GM23338 (cell line): ENCODE measurements at regions not wholly inside any gene's neighbourhood (a gene's known extent, or its start where the extent isn't known, plus 50 kb on each side); places are given as distances from the start of the nearest gene placed in this dataset.

ENCODE experiments used
- CREB1 ChIP-seq: fragments of 250-450 bp; sonication (Bioruptor Pico); IDR thresholded peaks from 2 replicates; pipeline ENCODE4 v1.5.0; 2020; ENCODE audit warnings: low read depth, mild to moderate bottlenecking, moderate library complexity
- EZH2 ChIP-seq: fragments of 200-600 bp; sonication (generic); IDR thresholded peaks from one replicate; pipeline ENCODE4 v1.8.0; 2017; ENCODE audit warnings: antibody characterized with exemption, mild to moderate bottlenecking, low read depth; ENCODE audit not compliant: unreplicated experiment
- EZH2phosphoT487 ChIP-seq: fragments of 200-600 bp; sonication (generic); IDR thresholded peaks from one replicate; pipeline ENCODE4 v1.8.1; 2018; ENCODE audit warnings: antibody characterized with exemption; ENCODE audit not compliant: unreplicated experiment
- JUNB ChIP-seq: IDR thresholded peaks from one replicate; pipeline ENCODE4 v1.6.1; 2016; ENCODE audit warnings: antibody characterized with exemption; ENCODE audit not compliant: unreplicated experiment
- NANOG ChIP-seq: IDR thresholded peaks from 2 replicates; pipeline ENCODE4 v1.6.1; 2016; ENCODE audit warnings: antibody characterized with exemption, borderline replicate concordance
- POLR2AphosphoS5 ChIP-seq: IDR thresholded peaks from 2 replicates; pipeline ENCODE4 v1.6.1; 2016; ENCODE audit warnings: antibody characterized with exemption, low read depth
- REST ChIP-seq: IDR thresholded peaks from one replicate; pipeline ENCODE4 v1.6.1; 2018; ENCODE audit warnings: antibody characterized with exemption; ENCODE audit not compliant: unreplicated experiment
- STAT1 ChIP-seq: IDR thresholded peaks from one replicate; pipeline ENCODE4 v1.6.1; 2016; ENCODE audit warnings: antibody characterized with exemption; ENCODE audit not compliant: unreplicated experiment
- ZNF114 ChIP-seq: fragments of 250-450 bp; sonication (Bioruptor Pico); IDR thresholded peaks from 2 replicates; pipeline ENCODE4 v1.5.0; 2020; ENCODE audit warnings: mild to moderate bottlenecking, moderate library complexity
- ZNF331 ChIP-seq: fragments of 250-450 bp; sonication (Bioruptor Pico); IDR thresholded peaks from 2 replicates; pipeline ENCODE4 v1.5.0; 2020; ENCODE audit warnings: low read depth, mild to moderate bottlenecking, moderate library complexity
- ZNF462 ChIP-seq: fragments of 250-450 bp; sonication (Bioruptor Pico); IDR thresholded peaks from 2 replicates; pipeline ENCODE4 v1.5.0; 2020; ENCODE audit warnings: mild to moderate bottlenecking, moderate library complexity
- TF ChIP-seq, protein P1 (sequence below), 2 experiments: fragments of 200-600 bp in 1 of 2; sonication (generic) in 1 of 2; conservative IDR thresholded peaks; 2 replicates each; pipeline versions ENCODE4 v1.5.1 to v1.6.1; 2016 to 2017; ENCODE audit warnings: antibody characterized with exemption in 2 of 2, low read depth in 2 of 2, mild to moderate bottlenecking in 2 of 2, moderate library complexity in 1 of 2
- TF ChIP-seq, protein P2 (sequence below): IDR thresholded peaks from 2 replicates; pipeline ENCODE4 v1.6.1; 2016; ENCODE audit warnings: antibody characterized with exemption

DNA sequence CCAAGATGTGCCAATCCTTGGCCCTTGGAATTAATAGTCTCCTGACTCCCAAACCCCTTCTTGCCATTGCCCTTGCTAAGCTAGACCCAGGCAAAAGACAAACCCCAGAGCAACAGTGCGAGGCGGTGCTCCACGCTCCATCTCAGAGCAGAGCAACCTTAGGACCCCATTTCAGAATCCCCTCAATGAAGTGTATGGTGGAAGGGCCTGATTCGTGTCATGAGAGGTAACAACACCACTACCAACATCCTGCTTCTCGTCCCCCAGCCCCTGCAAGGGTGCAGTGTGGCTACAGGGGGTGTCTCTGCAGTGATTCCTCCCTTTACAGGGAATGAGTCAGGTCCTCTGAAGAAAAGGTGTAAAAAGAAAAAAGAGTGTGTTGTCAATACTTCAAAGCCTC lies 103.9 kb upstream of the IRF2BP2 start:
- TF ChIP-seq CREB1 (CRISPR knock-in tag): no peak
- TF ChIP-seq, protein P1, sequence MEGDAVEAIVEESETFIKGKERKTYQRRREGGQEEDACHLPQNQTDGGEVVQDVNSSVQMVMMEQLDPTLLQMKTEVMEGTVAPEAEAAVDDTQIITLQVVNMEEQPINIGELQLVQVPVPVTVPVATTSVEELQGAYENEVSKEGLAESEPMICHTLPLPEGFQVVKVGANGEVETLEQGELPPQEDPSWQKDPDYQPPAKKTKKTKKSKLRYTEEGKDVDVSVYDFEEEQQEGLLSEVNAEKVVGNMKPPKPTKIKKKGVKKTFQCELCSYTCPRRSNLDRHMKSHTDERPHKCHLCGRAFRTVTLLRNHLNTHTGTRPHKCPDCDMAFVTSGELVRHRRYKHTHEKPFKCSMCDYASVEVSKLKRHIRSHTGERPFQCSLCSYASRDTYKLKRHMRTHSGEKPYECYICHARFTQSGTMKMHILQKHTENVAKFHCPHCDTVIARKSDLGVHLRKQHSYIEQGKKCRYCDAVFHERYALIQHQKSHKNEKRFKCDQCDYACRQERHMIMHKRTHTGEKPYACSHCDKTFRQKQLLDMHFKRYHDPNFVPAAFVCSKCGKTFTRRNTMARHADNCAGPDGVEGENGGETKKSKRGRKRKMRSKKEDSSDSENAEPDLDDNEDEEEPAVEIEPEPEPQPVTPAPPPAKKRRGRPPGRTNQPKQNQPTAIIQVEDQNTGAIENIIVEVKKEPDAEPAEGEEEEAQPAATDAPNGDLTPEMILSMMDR (conservative IDR thresholded peaks at IDR 0.05; ENCODE audit: low read depth in 2 of 2): no peak
- no peak for TF ChIP-seq EZH2
- no peak for TF ChIP-seq EZH2phosphoT487
- no peak for TF ChIP-seq REST
- no peak for TF ChIP-seq ZNF331 (CRISPR knock-in tag)
- TF ChIP-seq POLR2AphosphoS5: no peak
- no peak for TF ChIP-seq ZNF114 (CRISPR knock-in tag)
- no peak for TF ChIP-seq JUNB
- no peak for TF ChIP-seq NANOG
- no peak for TF ChIP-seq STAT1
- TF ChIP-seq, protein P2, sequence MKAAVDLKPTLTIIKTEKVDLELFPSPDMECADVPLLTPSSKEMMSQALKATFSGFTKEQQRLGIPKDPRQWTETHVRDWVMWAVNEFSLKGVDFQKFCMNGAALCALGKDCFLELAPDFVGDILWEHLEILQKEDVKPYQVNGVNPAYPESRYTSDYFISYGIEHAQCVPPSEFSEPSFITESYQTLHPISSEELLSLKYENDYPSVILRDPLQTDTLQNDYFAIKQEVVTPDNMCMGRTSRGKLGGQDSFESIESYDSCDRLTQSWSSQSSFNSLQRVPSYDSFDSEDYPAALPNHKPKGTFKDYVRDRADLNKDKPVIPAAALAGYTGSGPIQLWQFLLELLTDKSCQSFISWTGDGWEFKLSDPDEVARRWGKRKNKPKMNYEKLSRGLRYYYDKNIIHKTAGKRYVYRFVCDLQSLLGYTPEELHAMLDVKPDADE: no peak
- no peak for TF ChIP-seq ZNF462
